DMS53 (cell line): ENCODE measurements at regions not wholly inside any gene's neighbourhood (a gene's known extent, or its start where the extent isn't known, plus 50 kb on each side); places are given as distances from the start of the nearest gene placed in this dataset.
"Not testable (repeated sequence)": the region's sequence is repeated elsewhere in the genome, so short reads cannot be mapped to it uniquely, and the experiment has no call there.

Source experiments
- DNase-seq: peaks from one replicate; lab custom pipeline; 2025; lab: John Stamatoyannopoulos, UW

DNA sequence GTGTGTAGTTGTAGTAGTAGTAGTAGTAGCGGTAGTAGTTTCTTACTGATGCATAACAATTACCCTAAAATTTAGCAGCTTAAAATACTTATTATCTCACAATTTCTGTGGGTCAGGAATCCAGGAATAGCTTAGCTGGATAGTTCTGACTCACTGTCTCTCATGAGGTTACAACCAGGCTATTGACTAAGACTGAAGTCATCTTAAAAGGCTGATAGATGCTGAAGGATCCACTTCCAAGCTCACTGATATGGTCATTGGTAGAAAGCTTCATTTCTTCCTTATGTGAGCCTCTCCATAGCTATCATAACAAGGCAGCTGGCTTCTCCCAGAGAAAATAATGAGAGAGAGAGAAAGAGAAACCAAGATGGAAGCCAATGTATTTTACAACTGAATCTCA is 147.5 kb upstream of the FBXL17 start:
- no peak for DNase-seq

DNA sequence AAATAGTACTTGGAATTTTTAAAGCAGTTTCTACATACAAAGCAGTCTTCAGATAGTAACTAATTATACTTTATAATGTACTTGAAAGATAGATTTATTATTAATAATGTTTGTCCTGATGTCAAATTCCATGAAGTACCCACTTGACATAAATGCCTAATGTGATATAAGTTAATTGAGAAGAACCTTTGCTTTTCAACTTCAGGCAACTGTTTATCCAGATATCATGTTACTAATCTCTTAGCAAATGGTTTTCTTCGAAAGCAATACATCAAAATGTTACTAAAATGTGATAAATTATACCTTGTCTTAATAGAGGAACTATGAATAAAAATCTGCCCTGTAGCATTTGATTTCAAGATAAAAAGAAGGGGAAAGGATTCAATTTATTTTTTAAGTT is 146.8 kb upstream of the FBXL17 start:
- DNase-seq: peak; percentile 8

DNA sequence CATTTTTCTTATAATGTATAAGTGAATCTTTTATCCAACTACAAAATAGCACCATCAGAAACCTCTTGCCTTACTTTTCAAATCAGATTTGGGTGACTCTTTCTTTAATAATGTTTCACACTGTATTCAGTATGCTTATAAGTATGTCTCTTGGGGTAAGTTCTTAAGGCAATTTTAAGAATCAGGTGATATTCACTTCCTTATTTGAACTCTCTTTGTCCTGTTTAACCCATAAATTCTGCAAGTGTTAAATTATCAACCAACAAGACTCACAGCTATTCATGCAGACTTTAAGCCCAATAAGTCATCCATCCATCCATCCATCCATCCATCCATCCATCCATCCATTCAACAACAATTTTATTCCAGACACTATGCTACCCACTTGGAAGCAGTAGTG is 142.7 kb upstream of the FBXL17 start:
- DNase-seq: no peak

DNA sequence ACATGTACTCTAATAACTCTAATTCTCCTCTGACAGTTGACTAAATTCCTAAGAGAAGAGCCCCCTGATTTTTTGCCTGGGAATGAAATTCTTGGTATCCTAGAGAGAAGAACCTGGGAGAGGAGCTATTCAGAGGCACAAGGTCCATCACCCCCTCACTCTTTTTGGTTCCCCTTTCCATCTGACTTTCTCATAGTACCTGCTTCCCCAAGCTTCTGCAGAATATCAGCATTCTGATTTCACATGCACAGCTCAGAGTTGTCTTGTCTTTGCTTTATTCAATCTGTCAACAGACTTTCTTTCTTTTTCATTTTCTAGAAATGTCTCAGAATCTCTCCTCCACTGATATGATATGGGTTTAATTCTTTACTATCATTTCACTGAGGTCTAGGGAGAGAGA is 141.5 kb upstream of the FBXL17 start:
- no peak for DNase-seq

DNA sequence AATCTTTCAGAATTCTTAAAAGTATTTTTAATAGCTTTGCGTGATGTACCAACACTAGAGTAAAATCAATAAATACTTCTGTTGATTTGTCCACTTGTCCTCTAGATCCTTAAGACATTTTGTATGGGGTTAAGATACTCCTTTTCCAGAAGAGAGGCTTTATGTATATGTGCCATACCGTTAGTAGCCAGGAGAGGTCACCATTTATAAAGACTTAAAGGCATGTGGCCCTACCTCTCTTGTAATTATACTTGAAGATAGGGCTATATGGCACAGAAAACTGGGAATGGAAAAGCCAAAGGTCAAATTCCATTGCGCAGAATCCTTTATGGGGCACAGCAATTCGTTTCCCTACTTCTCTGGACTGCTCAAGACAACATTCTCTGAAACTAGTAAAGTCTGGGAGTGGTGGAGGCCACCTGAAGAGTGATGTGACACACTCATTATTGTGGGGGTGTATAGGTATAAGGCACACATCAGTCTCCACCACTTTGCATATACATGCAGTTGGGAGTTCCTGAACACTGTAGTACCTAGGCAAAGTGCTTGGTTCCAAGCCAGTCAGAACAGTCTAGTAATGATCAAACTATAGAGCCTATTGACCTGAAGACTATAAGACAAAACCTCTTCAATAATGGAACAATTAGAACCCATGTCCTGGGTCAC is 140.1 kb upstream of the FBXL17 start:
- peak; percentile 84 for DNase-seq

DNA sequence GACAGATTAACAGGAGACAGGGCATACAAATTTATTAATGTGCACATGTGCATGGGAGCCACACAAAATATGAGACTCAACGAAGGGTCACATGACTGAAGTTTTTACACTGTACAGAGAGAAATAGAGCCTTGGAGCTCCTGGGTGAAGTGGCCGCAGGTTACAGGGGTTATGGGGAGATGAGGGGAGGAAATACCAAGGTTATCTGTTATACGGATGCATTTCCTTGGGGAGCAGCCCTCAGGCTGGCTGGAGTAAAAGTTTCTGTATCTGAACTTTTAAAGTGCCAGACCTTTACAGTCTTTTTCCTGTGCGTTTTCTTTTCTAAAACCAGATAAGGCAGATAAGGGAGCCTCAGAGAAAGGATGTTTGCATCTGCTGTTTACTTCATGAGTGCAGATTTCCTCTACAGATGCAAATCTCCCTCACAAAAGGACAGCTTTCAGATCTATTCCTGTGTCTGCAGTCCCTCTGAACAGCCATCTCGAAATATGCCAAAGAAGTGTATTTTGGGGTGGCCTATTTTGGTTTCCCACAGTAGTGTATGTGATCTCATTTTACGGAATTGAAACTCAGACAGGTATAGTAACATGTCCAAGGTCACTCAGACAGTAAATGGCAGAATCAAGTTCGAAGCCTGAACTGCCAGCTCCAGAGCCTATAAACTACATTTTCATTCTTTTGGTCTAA is 139.3 kb upstream of the FBXL17 start:
- DNase-seq: no peak

DNA sequence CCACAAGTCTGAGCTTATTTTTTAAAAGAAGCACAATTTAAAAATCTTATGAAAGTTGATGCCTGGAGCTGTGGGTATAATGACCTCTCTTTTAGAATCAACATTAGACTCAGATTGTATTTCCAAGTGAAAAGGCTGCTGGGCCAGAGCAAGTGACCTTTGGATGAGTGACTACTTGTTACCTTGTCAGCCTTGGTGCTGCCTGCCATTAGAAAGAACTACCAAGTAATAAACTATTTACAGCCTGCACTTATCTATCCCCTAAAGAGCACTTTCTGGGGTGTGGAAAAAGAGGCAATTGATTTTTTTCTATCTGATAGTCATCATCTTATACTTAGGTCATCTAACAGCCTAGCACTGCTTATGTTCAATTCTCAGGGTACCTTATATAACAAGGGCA is 134.9 kb upstream of the FBXL17 start:
- no peak for DNase-seq

DNA sequence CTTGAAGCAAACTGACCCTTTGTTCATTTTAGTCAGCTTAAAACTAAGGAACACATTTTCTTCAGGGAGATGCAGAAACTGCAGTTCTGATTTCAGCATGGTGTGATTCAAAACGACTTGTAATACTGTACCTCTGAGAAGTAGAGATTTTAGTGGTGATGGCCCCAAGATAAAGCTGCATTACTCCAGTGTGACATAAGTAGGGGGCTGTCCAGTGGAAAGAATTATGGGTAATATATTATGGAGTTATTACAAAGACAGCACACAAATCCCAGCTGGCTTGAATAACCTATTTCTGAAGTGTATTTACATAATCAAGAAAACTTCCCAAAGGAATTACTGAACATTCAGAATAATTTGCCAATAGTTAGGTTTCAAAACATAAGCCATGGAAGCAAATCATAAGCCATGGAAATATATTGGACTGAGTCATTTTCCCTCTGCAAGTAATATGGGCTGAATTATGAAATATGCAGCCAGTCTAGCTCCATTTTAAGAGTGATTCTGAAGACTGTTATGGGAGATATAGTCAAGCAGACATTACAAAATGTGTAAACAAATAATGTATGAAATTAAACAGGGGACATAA is 133.7 kb upstream of the FBXL17 start:
- no peak for DNase-seq

DNA sequence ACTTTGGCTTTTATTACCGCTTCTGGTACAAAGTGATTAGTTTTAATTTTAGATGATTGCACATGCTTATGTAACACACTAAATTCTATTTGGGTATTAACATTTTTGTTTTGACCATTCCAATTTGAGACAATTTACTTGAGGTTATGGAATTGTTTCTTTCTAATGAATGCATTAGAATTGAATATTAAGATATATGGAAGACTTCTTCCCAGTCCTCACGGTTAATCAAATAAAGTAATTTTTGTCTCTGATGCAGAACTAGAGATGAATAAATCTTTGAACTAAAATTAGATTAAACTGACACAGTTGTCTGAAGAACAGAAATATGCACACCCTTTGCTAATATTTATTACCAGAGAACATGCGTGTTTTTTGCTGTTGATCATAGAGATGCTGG is 127.1 kb upstream of the FBXL17 start:
- DNase-seq: no peak

DNA sequence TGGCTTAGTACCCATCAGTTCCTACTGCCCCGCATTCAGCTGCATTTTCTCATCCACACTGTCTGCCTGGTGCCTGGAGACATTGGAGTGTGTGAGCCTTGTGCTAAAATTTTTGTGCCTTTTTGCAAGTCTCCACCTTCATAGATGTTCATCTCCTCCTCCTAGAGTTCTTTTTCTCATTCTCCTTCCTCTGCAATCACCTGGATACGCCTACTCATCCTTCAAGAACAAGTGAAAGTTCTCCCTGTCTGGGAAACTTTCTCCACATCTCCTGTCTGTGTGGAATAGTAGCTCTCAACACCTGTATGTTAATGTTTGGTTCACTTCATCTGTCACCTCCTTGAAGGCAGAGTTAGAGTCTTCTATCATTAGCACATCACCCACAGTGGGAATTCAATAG is 125.7 kb upstream of the FBXL17 start:
- no peak for DNase-seq

DNA sequence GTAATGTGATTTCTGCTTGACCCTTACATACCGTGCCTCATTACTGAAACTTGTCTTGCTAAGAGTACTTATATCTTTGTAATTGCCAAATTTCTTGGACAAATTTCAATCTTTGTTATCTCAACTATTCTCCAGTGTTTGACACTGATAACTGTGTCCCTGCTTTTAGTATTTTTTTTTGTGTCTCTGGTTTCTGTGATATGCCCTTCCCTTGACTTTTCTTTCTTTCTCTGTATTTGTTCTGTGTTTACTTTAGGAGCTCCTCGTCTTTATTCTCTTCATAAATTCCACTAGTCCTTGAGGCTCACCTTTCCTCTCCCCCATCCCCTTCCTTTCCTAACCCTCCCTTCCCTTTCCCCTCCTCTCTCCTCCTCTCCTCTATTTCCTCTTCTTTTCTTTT is 123.7 kb upstream of the FBXL17 start:
- DNase-seq: no peak

DNA sequence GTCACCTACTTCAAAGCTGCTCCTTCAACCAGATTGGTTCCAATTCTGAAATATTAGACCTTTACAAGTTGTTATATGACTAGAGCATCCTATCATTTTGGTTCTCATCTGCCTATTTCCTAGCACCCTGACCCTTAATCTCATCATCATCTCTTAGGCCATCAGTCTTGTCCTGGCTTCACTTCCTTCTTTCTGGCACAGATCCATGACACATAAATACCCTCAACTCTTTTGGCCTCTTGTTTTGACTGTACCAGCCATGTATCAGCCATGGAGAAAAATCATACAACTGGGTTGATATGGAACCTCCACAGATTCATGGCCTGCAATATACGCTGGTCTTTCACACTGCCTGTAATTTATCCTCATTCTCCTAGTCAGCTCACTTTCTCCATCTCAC is 123.1 kb upstream of the FBXL17 start:
- no peak for DNase-seq

DNA sequence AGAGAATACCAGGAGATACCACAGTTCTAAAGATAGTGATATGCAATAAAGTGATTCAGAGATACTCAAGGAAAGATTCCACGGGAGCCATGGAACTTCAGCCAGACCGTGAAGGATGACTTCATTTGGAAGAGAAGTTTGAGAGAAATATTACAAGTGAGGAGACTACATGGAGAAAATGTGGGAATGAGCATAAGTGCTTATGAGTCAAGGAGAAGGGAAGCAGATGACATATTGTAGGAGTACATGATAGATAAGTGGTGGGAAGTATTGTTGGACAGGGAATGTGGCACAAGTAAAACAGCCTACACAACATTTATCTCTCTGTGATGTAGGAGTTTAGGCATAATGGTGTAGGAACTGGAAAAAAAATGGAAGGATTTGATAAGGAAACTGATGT is 122.1 kb upstream of the FBXL17 start:
- no peak for DNase-seq

DNA sequence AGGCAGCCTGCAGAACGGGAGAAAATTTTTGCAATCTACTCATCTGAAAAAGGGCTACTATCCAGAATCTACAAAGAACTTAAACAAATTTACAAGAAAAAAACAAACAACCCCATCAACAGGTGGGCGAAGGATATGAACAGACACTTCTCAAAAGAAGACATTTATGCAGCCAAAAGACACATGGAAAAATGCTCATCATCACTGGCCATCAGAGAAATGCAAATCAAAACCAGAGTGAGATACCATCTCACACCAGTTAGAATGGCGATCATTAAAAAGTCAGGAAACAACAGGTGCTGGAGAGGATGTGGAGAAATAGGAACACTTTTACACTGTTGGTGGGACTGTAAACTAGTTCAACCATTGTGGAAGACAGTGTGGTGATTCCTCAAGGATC is 113.7 kb upstream of the FBXL17 start:
- not testable (repeated sequence) for DNase-seq

DNA sequence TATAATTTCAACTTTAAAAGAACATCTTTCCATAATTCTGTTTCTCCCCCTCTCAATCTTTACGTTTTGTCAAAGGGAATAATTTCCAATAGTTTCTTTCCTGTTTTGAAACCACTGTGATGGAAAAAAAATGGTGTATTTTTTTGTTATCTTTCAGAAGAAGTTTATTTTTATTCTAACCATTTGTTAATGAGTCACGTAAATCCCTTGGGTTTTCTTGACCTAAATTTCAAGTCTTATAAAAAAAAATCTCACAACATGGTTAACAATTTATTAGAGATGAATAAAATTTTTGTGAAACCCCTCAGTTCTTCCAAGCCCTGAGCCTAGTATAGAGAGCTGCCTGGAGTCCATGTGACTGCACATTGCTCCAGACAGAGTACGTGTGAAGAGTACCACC is 106.1 kb upstream of the FBXL17 start:
- DNase-seq: no peak

DNA sequence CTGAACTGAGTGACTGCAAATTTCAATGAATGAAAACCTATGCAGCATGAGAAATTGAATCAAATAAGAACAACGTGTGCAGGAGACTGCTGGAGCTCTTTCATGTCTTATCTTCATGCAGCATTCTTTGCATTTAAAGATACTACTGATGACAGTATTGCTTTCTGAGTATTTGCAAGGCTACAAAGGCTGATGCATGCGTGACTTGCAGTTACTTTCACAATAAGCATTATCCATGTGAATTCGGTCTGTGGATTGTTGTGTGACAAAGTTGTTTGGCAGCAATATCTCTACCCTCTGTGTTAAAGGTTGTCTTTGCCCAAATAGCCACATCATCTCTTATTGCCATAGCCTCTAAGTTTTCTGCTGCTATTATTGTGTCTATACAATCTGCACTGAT is 102.1 kb upstream of the FBXL17 start:
- DNase-seq: no peak

DNA sequence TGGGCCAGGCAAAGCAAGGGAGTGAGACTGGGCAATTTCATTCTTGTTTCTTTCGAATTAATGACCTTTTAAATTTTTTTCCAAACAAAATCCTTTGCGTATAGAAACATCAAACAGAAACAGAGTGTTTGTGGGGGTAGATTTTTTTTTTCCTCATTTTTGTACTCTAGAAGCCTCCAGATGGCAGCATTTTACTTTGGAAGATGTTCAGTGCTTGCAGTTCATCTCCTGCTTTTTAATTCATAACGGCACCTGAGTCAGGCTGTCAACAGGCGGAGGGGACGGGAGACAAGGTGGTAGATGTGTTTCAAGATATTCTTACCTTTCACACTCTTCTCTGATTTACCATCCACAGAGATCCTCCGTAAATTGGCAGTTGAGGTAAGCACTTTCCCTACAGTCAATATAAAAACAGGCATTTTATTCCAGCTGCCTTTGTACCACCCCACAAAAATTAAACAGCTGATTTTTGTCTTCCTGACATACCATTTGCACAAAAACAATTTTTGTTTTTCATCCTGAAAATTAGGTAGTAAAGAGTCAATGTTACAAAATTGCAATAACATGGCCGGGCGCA is 99.5 kb upstream of the FBXL17 start:
- DNase-seq: peak; percentile 81

DNA sequence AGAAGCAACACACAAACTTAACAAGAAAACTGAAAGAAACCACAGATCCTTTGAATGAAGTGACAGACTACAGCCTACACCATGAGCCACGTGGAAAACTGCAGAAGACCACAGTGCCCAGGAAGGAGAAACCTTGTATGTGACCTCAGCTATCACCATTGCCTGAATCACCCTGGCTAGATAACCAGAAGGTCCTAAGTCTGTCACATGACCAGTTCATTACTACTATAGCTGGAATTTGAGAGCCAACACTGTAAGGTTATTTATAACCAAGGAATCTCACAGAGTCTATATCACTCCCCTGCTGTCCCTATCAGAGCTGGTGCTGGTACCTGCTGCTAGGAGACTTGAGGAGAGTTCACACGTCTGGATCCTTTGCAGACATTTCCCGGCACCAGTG is 90.3 kb upstream of the FBXL17 start:
- DNase-seq: no peak

DNA sequence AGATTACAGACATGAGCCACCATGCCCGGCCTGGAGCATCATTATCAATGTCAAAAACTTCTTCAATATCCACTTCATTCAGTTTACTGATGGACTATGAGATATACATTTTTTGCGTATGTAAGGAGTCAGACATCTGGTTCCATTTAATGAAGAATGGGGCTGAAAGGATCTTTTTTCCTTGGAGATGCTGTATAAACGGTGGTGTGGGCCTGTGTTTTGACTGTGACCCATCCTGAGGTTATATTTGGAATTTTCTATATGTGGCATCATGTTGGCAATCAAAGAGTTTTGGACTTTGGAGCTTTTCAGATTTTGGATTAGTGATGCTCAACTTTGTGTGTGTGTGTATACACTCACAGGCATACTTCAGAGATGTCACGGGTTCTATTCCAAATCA is 85.7 kb upstream of the FBXL17 start:
- no peak for DNase-seq

DNA sequence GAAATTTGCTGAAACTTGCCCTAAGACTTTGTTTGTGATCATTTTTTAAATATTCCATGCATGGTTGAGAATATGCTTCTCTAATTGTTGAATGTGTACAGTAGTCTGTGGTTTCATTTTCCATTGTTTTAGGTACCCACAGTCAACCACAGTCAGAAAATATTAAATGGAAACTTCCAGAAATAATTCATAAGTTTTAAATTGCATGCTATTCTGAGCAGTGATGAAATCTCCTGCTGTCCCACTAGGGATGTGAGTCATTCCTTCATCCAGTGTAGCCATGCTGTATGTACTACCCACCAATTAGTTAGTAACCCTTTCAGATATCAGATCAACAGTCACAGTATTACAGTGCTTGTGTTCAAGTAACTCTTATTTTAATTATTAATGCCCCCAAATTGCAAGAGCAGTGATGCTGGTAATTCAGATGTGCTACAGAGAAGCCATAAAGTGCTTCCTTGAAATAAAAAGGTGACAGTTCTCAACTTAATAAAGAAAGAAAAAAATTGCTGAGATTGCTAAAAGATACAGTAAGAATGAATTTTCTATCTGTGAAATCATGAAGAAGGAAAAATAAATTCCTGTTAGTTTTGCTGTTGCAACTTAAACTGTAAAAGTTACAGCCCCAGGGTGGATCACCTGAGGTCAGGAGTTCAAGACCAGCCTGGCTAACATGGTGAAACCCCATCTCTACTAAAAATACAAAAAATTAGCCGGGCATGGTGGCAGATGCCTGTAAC is 79.9 kb upstream of the FBXL17 start:
- DNase-seq: no peak

DNA sequence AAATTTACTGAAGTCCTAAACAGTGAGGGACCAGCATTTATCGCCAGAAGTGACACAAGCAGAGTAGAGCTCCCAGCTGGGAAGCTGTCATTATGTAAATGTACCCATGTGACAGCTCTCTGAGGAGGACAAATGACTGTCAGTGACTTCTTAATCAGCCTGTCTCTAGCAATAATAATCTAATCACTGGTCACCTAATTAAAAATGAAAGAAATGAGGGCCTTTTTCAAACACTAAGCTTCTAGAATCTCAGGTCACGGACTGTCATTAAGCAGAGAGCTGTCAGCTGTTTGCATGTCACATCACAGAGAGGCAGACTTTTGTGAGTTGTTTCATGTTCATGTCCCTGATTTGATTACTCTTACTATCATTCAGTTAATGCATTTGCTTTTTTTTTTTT is 77.9 kb upstream of the FBXL17 start:
- no peak for DNase-seq

DNA sequence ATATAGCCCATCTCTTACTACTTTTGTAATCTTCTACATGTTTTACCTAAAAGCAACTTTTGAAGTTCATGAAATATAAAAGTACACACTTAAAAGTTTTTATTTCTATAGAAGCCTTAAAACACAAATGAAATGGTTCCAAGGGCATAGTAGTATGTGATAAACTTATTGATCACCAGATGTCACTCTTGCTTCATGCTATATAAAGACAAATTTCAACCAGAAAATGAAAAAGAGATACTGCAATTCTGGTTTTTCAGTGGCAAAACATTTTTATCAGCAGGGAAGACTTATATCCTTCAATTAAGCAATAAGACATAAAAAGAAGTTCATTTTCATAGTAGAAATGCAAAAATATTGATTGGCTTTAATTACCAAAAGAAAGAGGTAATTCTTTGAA is 69.4 kb upstream of the FBXL17 start:
- DNase-seq: no peak

DNA sequence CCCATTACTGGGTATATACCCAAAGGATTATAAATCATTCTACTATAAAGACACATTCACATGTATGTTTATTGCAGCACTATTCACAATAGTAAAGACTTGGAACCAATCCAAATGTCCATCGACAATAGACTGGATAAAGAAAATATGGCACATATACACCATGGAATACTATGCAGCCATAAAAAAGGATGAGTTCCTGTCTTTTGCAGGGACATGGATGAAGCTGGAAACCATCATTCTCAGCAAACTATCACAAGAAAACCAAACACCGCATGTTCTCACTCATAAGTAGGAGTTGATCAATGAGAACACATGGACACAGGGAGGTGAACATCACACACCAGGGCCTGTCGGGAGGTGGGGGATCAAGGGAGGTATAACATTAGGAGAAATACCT is 62.2 kb upstream of the FBXL17 start:
- not testable (repeated sequence) for DNase-seq
